SK-N-SH (cell line): ENCODE measurements at regions not wholly inside any gene's neighbourhood (a gene's known extent, or its start where the extent isn't known, plus 50 kb on each side); places are given as distances from the start of the nearest gene placed in this dataset.

Source experiments
- CTCF ChIA-PET: fragments of 300-600, 350-600 bp; formaldehyde crosslinking; extraction: SDS; loops from one replicate; lab custom pipeline; 2021; lab: Yijun Ruan, JAX
- POLR2A ChIA-PET: fragments of 350-600 bp; sonication (Branson Sonifier 250); formaldehyde crosslinking; extraction: SDS; loops from one replicate; lab custom pipeline; 2020; ENCODE audit warnings: antibody characterized with exemption, inconsistent platforms; lab: Yijun Ruan, JAX
- DNase-seq: peaks from one replicate; pipeline ENCODE4 v3.0.0; 2012
- H2AFZ ChIP-seq: fragments of 200-600 bp; sonication (generic); 2 replicates; pipeline ENCODE4 v1.8.1; 2016; ENCODE audit warnings: antibody characterized with exemption, mild to moderate bottlenecking, low read depth
- H3F3A ChIP-seq: fragments of 200-600 bp; sonication (generic); replicated peaks from 2 replicates; pipeline ENCODE3; 2016; ENCODE audit warnings: antibody characterized with exemption, mild to moderate bottlenecking; ENCODE audit not compliant: insufficient read depth
- H3K27ac ChIP-seq, 2 experiments: fragments of 200-500 bp in 1 of 2; fragments of 200-600 bp in 1 of 2; sonication (Bioruptor generic) in 1 of 2; sonication (generic), shearing (Covaris generic) in 1 of 2; 2 replicates each; pipeline versions ENCODE4 v1.5.1 to v1.6.1; 2014 to 2016; ENCODE audit warnings: low read depth in 2 of 2, inconsistent platforms in 1 of 2, low read length in 1 of 2, mild to moderate bottlenecking in 1 of 2, mixed read lengths in 1 of 2
- H3K27me3 ChIP-seq: fragments of 200-600 bp; sonication (generic), shearing (Covaris generic); 2 replicates; pipeline ENCODE4 v1.6.1; 2016; ENCODE audit warnings: mixed run types; ENCODE audit not compliant: insufficient read depth
- H3K36me3 ChIP-seq, 2 experiments: fragments of 200-500 bp in 1 of 2; fragments of 200-600 bp in 1 of 2; sonication (Bioruptor generic) in 1 of 2; sonication (generic) in 1 of 2; replicated peaks in 1 of 2; 2 replicates each; pipeline versions ENCODE3 to v1.5.1; 2014 to 2016; ENCODE audit warnings: low read length in 1 of 2, mild to moderate bottlenecking in 1 of 2; ENCODE audit not compliant: insufficient read depth in 2 of 2, control insufficient read depth in 1 of 2
- H3K4me1 ChIP-seq, 2 experiments: fragments of 200-500 bp in 1 of 2; fragments of 200-600 bp in 1 of 2; sonication (Bioruptor generic) in 1 of 2; sonication (generic), shearing (Covaris generic) in 1 of 2; 2 replicates each; pipeline versions ENCODE4 v1.5.1 to v1.6.1; 2014 to 2016; ENCODE audit warnings: low read depth in 1 of 2, low read length in 1 of 2, mixed run types in 1 of 2; ENCODE audit not compliant: insufficient read depth in 2 of 2, control insufficient read depth in 1 of 2
- H3K4me2 ChIP-seq: fragments of 200-600 bp; sonication (generic), shearing (Covaris generic); 2 replicates; pipeline ENCODE4 v1.6.1; 2017; ENCODE audit warnings: mixed run types
- H3K4me3 ChIP-seq, 2 experiments: fragments of 200-500 bp in 1 of 2; fragments of 200-600 bp in 1 of 2; sonication (Bioruptor generic) in 1 of 2; sonication (generic), shearing (Covaris generic) in 1 of 2; 2 replicates each; pipeline versions ENCODE4 v1.5.1 to v1.8.1; 2014 to 2016; ENCODE audit warnings: low read depth in 2 of 2, inconsistent platforms in 1 of 2, low read length in 1 of 2, mild to moderate bottlenecking in 1 of 2, mixed read lengths in 1 of 2, moderate library complexity in 1 of 2
- H3K79me2 ChIP-seq: fragments of 200-600 bp; sonication (generic); 2 replicates; pipeline ENCODE4 v1.8.1; 2017; ENCODE audit warnings: mild to moderate bottlenecking; ENCODE audit not compliant: insufficient read depth
- H3K9ac ChIP-seq: fragments of 200-600 bp; sonication (generic); 2 replicates; pipeline ENCODE4 v1.6.1; 2017; ENCODE audit warnings: mixed run types
- H3K9me2 ChIP-seq: fragments of 200-600 bp; sonication (generic); 2 replicates; pipeline ENCODE4 v1.6.1; 2017; ENCODE audit warnings: mixed run types
- H3K9me3 ChIP-seq: fragments of 200-600 bp; sonication (generic); 2 replicates; pipeline ENCODE4 v1.6.1; 2017; ENCODE audit warnings: mixed run types, mild to moderate bottlenecking, moderate library complexity
- H4K20me1 ChIP-seq: fragments of 200-600 bp; sonication (generic); 2 replicates; pipeline ENCODE4 v1.6.1; 2017; ENCODE audit warnings: mild to moderate bottlenecking, mixed run types; ENCODE audit not compliant: insufficient read depth
- CTCF ChIP-seq: fragments of 200-600 bp; sonication (generic); IDR thresholded peaks from 2 replicates; pipeline ENCODE4 v1.6.1; 2017; ENCODE audit warnings: antibody characterized with exemption, mild to moderate bottlenecking, moderate library complexity
- EP300 ChIP-seq, 2 experiments: IDR thresholded peaks; 2 replicates each; pipeline versions ENCODE4 v1.4.0 to v1.6.1; 2012; ENCODE audit warnings: borderline replicate concordance in 1 of 2, low read depth in 1 of 2, low read length in 1 of 2
- FOSL2 ChIP-seq: IDR thresholded peaks from 2 replicates; pipeline ENCODE4 v1.4.0; 2012; ENCODE audit warnings: low read depth, mild to moderate bottlenecking, moderate library complexity, borderline replicate concordance
- GABPA ChIP-seq: IDR thresholded peaks from 2 replicates; pipeline ENCODE4 v1.4.0; 2012; ENCODE audit warnings: low read depth, mild to moderate bottlenecking
- GATA2 ChIP-seq: sonication (generic); formaldehyde crosslinking; IDR thresholded peaks from 2 replicates; pipeline ENCODE4 v1.5.0; 2020; ENCODE audit warnings: mild to moderate bottlenecking, missing genetic modification reagents
- IRF3 ChIP-seq: fragments of 150-350 bp; IDR thresholded peaks from 2 replicates; pipeline ENCODE4 v1.6.1; 2016; ENCODE audit warnings: mild to moderate bottlenecking, low read depth, low read length
- MXI1 ChIP-seq: IDR thresholded peaks from 2 replicates; pipeline ENCODE4 v1.6.1; 2012; ENCODE audit warnings: mild to moderate bottlenecking, low read depth, low read length, improper control_type of control experiment
- NFIC ChIP-seq: IDR thresholded peaks from 2 replicates; pipeline ENCODE4 v1.4.0; 2012; ENCODE audit warnings: borderline replicate concordance
- REST ChIP-seq: IDR thresholded peaks from 2 replicates; pipeline ENCODE4 v1.6.1; 2012; ENCODE audit warnings: mild to moderate bottlenecking, low read depth, low read length, moderate library complexity
- USF1 ChIP-seq: IDR thresholded peaks from 2 replicates; pipeline ENCODE4 v1.4.0; 2012; ENCODE audit warnings: low read depth, borderline replicate concordance
- YY1 ChIP-seq: IDR thresholded peaks from 2 replicates; pipeline ENCODE4 v1.4.0; 2012; ENCODE audit warnings: low read depth, mild to moderate bottlenecking
- WGBS: methylation state at CpG from one replicate; pipeline ENCODE4 v1.1.6; 2017; ENCODE audit warnings: low lambda C conversion rate; 5-methylcytosine and 5-hydroxymethylcytosine counted together

DNA sequence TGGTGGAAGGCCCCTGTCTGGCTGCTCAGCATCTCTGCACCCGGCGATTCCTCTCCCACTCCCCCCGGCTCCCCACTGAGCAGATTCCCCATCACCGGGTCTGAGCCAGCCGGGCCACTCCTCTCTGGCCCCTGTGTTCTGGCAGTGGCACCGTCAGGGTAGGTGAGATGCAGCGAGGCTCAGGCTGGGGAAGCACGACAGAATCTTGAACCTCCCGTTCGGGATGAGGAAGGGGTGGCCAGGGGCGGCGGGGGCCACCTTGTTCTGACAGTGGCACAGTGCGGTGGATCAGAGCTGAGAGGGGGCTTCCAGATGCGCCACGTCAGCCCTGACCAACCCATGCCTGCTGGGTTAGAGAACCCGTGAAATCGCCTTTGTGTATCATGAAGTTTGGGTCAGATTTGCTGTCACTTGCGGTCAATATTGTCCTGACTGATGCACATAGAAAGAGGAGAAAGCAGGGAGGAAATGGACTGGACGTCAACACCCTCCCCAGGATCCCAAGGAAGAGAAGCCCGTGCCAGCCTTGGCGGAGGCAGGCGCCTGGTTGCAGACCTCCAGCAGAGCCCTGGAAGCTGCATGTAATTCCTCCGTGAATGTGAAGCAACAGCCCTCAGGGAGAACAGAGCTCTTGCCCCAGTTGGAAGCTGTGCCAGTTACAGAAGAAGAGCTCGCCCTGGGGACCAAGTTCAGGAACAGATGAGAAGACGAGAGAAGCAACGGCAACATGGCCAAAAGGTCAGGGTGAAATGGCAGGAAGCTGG is 137.1 kb upstream of the SFSWAP start:
- ChIA-PET CTCF (interaction anchor here (0.9 to 1.1 kb wide), 2 partner anchors 12 to 442 kb away, joined by 3 to 4 read pairs; no protein-coding TSS in a partner anchor), POLR2A (no interaction called here)
- whole genome bisulfite sequencing, result 45% methylated on average over 22 of the region's 26 CpGs
- no peaks in the 10 kb centered on the region for H3K27me3 ChIP-seq
- no peaks in the 10 kb centered on the region for H3K9me3 ChIP-seq
- no peak for TF ChIP-seq EP300 (IDR thresholded peaks at IDR 0.05; ENCODE audit: borderline replicate concordance in 1 of 2, low read depth in 1 of 2, low read length in 1 of 2)
- TF ChIP-seq FOSL2, result no peak
- TF ChIP-seq GATA2 (CRISPR knock-in tag), result no peak
- no peak for TF ChIP-seq IRF3
- no peak for TF ChIP-seq MXI1
- TF ChIP-seq NFIC, result no peak
- no peak for TF ChIP-seq CTCF
- TF ChIP-seq USF1, result no peak
- TF ChIP-seq REST, result no peak
- no peak for TF ChIP-seq GABPA
- TF ChIP-seq YY1, result no peak
- H3F3A ChIP-seq, result no peaks in the 10 kb centered on the region
- peaks cover 0 to 32% of the 10 kb centered on the region in 2 experiments; a peak in 1 of 4 replicates for H3K4me1 ChIP-seq
- H3K4me3 ChIP-seq, result no peak overlapping the region
- no peaks in the 10 kb centered on the region for H3K79me2 ChIP-seq
- DNase-seq, result peak; percentile 62
- no peak overlapping the region for H3K27ac ChIP-seq
- H2AFZ ChIP-seq, result no peak overlapping the region
- H3K4me2 ChIP-seq, result no peak overlapping the region
- no peaks in the 10 kb centered on the region for H3K9me2 ChIP-seq
- no peaks in the 10 kb centered on the region for H4K20me1 ChIP-seq
- no peak overlapping the region for H3K9ac ChIP-seq
- H3K36me3 ChIP-seq, result no peaks in the 10 kb centered on the region
